Liver (tissue), 3 donors: ENCODE measurements at regions not wholly inside any gene's neighbourhood (a gene's known extent, or its start where the extent isn't known, plus 50 kb on each side); places are given as distances from the start of the nearest gene placed in this dataset.

Experiments used
- CTCF ChIP-seq: fragments of 150-350 bp; IDR thresholded peaks from 2 replicates; pipeline ENCODE4 v1.5.1; 2017; ENCODE audit warnings: improper control_type of control experiment, low read depth, low read length; ENCODE audit not compliant: missing input control
- EGR1 ChIP-seq, 2 donors: IDR thresholded peaks; 2 replicates each; pipeline ENCODE4 v1.6.1; 2016 to 2018; ENCODE audit warnings: antibody characterized with exemption in 2 of 2, low read depth in 2 of 2
- FOXA1 ChIP-seq: IDR thresholded peaks from 2 replicates; pipeline ENCODE4 v1.6.1; 2016; ENCODE audit warnings: antibody characterized with exemption
- GABPA ChIP-seq, 2 donors: IDR thresholded peaks in 1 of 2; conservative IDR thresholded peaks in 1 of 2; 2 replicates each; pipeline ENCODE4 v1.6.1; 2016; ENCODE audit warnings: antibody characterized with exemption in 2 of 2, mild to moderate bottlenecking in 1 of 2, moderate library complexity in 1 of 2
- HNF4A ChIP-seq, 2 donors: conservative IDR thresholded peaks; 2 replicates each; pipeline ENCODE4 v1.6.1; 2016; ENCODE audit warnings: antibody characterized with exemption in 2 of 2, mild to moderate bottlenecking in 2 of 2
- HNF4G ChIP-seq: IDR thresholded peaks from 2 replicates; pipeline ENCODE4 v1.6.1; 2016; ENCODE audit warnings: antibody characterized with exemption
- JUND ChIP-seq, 2 donors: IDR thresholded peaks; 2 replicates each; pipeline ENCODE4 v1.6.1; 2016; ENCODE audit warnings: antibody characterized with exemption in 2 of 2
- RAD21 ChIP-seq, 2 donors: IDR thresholded peaks; 2 replicates each; pipeline ENCODE4 v1.6.1; 2016; ENCODE audit warnings: antibody characterized with exemption in 2 of 2, mild to moderate bottlenecking in 2 of 2
- TAF1 ChIP-seq: conservative IDR thresholded peaks from 2 replicates; pipeline ENCODE4 v1.6.1; 2016; ENCODE audit warnings: antibody characterized with exemption, mild to moderate bottlenecking
- YY1 ChIP-seq: IDR thresholded peaks from 2 replicates; pipeline ENCODE4 v1.6.1; 2016; ENCODE audit warnings: antibody characterized with exemption, mild to moderate bottlenecking
- TF ChIP-seq, protein P1 (sequence below): IDR thresholded peaks from 2 replicates; pipeline ENCODE4 v1.6.1; 2016; ENCODE audit warnings: antibody characterized with exemption
- TF ChIP-seq, protein P2 (sequence below): IDR thresholded peaks from 2 replicates; pipeline ENCODE4 v1.6.1; 2016; ENCODE audit warnings: antibody characterized with exemption
- TF ChIP-seq, protein P3 (sequence below): IDR thresholded peaks from 2 replicates; pipeline ENCODE4 v1.6.1; 2016; ENCODE audit warnings: antibody characterized with exemption
- donor health status: healthy.
- donor health status: healthy.

GRCh38 chr14:38363217-38363616 is 107.3 kb upstream of the CLEC14A start:
- TF ChIP-seq CTCF: no peak
- TF ChIP-seq TAF1: no peak
- no peak for TF ChIP-seq JUND (IDR thresholded peaks at IDR 0.05)
- no peak for TF ChIP-seq FOXA1
- TF ChIP-seq GABPA (IDR thresholded peaks at IDR 0.05 in 1 of 2, conservative IDR thresholded peaks at IDR 0.05 in 1 of 2): no peak
- no peak for TF ChIP-seq YY1
- TF ChIP-seq, protein P1, sequence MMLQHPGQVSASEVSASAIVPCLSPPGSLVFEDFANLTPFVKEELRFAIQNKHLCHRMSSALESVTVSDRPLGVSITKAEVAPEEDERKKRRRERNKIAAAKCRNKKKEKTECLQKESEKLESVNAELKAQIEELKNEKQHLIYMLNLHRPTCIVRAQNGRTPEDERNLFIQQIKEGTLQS: no peak
- no peak for TF ChIP-seq EGR1 (IDR thresholded peaks at IDR 0.05; ENCODE audit: low read depth in 2 of 2)
- TF ChIP-seq, protein P2, sequence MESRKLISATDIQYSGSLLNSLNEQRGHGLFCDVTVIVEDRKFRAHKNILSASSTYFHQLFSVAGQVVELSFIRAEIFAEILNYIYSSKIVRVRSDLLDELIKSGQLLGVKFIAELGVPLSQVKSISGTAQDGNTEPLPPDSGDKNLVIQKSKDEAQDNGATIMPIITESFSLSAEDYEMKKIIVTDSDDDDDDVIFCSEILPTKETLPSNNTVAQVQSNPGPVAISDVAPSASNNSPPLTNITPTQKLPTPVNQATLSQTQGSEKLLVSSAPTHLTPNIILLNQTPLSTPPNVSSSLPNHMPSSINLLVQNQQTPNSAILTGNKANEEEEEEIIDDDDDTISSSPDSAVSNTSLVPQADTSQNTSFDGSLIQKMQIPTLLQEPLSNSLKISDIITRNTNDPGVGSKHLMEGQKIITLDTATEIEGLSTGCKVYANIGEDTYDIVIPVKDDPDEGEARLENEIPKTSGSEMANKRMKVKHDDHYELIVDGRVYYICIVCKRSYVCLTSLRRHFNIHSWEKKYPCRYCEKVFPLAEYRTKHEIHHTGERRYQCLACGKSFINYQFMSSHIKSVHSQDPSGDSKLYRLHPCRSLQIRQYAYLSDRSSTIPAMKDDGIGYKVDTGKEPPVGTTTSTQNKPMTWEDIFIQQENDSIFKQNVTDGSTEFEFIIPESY: no peak
- TF ChIP-seq HNF4A (conservative IDR thresholded peaks at IDR 0.05): no peak
- no peak for TF ChIP-seq RAD21 (IDR thresholded peaks at IDR 0.05)
- TF ChIP-seq, protein P3, sequence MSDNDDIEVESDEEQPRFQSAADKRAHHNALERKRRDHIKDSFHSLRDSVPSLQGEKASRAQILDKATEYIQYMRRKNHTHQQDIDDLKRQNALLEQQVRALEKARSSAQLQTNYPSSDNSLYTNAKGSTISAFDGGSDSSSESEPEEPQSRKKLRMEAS: no peak
- TF ChIP-seq HNF4G: no peak
